ENCODE measurements at regions not wholly inside any gene's neighbourhood (a gene's known extent, or its start where the extent isn't known, plus 50 kb on each side); places are given as distances from the start of the nearest gene placed in this dataset.

DNA sequence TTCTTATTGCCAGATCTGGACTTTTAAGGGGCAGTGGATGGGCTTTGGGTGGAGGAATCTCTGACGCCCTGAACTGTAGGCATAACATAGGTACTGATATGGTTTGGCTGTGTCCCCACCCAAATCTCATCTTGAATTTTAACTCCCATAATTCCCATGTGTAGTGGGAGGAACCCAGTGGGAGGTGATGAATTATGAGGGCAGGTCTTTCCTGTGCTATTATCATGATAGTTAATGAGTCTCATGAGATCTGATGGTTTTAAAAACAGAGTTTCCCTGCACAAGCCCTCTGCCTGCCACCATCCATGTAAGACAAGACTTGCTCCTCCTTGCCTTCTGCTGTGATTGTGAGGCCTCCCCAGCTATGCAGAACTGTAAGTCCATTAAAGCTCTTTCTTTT, 160.0 kb upstream of the CRY1 start:
- no peaks in the 10 kb centered on the region for H3K27me3 ChIP-seq (ENCODE audit: control insufficient read depth in 3 of 3, insufficient read depth in 3 of 3, low read length in 2 of 3)
- H3K27ac ChIP-seq (ENCODE audit: low read depth in 1 of 2, low read length in 1 of 2), result no peak overlapping the region
- peaks cover 0 to 4% (median 0%) of the 10 kb centered on the region in 4 donors for H3K9me3 ChIP-seq (ENCODE audit: control insufficient read depth in 4 of 4, insufficient read depth in 3 of 4, low read length in 3 of 4)
- ATAC-seq (ENCODE audit: insufficient read depth, low FRiP score) (no peak), DNase-seq (no peak)
- no peaks in the 10 kb centered on the region for H3K4me1 ChIP-seq (ENCODE audit: control insufficient read depth in 5 of 5, insufficient read depth in 5 of 5, low read length in 5 of 5)
- H3K4me3 ChIP-seq, result no peak overlapping the region
- no peaks in the 10 kb centered on the region for H3K36me3 ChIP-seq (ENCODE audit: control insufficient read depth in 4 of 4, insufficient read depth in 4 of 4, low read length in 4 of 4)
- TF ChIP-seq, protein P1, sequence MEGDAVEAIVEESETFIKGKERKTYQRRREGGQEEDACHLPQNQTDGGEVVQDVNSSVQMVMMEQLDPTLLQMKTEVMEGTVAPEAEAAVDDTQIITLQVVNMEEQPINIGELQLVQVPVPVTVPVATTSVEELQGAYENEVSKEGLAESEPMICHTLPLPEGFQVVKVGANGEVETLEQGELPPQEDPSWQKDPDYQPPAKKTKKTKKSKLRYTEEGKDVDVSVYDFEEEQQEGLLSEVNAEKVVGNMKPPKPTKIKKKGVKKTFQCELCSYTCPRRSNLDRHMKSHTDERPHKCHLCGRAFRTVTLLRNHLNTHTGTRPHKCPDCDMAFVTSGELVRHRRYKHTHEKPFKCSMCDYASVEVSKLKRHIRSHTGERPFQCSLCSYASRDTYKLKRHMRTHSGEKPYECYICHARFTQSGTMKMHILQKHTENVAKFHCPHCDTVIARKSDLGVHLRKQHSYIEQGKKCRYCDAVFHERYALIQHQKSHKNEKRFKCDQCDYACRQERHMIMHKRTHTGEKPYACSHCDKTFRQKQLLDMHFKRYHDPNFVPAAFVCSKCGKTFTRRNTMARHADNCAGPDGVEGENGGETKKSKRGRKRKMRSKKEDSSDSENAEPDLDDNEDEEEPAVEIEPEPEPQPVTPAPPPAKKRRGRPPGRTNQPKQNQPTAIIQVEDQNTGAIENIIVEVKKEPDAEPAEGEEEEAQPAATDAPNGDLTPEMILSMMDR (IDR thresholded peaks at IDR 0.05; ENCODE audit: control extremely low read depth, extremely low read depth), result no peak
- 82 to 91% methylated on average over 1 of the region's 1 CpG for WGBS, 2 donors
- H3K9ac ChIP-seq (ENCODE audit: insufficient read depth in 1 of 2, low read length in 2 of 2), result no peak overlapping the region

DNA sequence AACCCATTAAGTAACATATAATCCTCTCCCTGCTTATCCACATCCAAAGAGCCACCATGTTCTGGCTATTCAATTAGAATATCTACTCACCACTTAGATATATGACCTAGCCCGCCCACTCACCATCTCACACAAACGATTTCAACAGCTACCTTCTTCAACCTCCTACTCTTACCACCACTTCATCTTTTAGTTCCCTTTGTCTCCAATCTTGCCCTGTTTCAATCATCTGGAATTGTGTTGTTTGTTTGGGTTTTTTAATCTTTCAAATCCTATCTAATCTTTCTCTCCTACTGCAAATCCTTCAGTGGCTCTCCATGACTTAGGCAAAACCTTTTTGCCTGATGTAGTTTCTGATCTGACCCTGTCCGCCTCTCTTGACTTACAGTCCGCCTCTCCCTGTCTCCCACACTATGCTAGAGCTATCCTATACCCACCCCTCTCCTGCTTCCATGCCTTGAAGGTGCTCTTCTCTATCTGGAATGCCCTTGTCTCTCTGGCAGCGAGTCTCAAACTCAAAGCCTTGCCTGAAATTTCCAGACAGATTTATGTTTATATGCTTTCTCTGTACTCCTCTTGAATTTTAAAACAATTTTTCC, 161.0 kb upstream of the CRY1 start:
- Histone ChIP-seq H3K9me3 (ENCODE audit: control insufficient read depth in 4 of 4, insufficient read depth in 3 of 4, low read length in 3 of 4) (peaks cover 0 to 2% (median 0%) of the 10 kb centered on the region in 4 donors), H3K4me1 (ENCODE audit: control insufficient read depth in 5 of 5, insufficient read depth in 5 of 5, low read length in 5 of 5) (no peaks in the 10 kb centered on the region), H3K36me3 (ENCODE audit: control insufficient read depth in 4 of 4, insufficient read depth in 4 of 4, low read length in 4 of 4) (no peaks in the 10 kb centered on the region), H3K9ac (ENCODE audit: insufficient read depth in 1 of 2, low read length in 2 of 2) (no peak overlapping the region), H3K4me3 (no peak overlapping the region), H3K27me3 (ENCODE audit: control insufficient read depth in 3 of 3, insufficient read depth in 3 of 3, low read length in 2 of 3) (no peaks in the 10 kb centered on the region), H3K27ac (ENCODE audit: low read depth in 1 of 2, low read length in 1 of 2) (no peak overlapping the region)
- 72 to 78% methylated on average over 5 of the region's 5 CpGs for WGBS, 2 donors
- ATAC-seq (ENCODE audit: insufficient read depth, low FRiP score) (no peak), DNase-seq (no peak)
- TF ChIP-seq, protein P1 (IDR thresholded peaks at IDR 0.05; ENCODE audit: control extremely low read depth, extremely low read depth), result no peak

DNA sequence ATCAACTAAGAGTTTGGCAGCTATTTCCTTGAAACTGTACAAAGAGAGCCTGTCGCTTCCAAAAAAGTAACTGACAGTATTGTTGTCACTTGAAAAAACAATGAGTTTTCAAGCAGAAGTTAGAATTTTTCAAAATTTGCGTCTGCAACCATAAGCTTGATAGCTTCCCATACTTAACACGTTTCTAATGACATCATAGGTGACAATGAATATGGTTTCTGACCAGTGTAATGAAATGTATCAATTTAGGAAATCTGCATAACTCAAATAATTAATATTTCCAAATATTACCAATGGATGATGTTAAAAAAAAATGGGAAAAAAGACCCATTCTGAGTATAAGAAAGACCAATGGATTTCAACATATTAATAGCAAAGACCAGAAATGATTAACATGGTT, 165.4 kb upstream of the CRY1 start:
- no peaks in the 10 kb centered on the region for H3K4me1 ChIP-seq (ENCODE audit: control insufficient read depth in 5 of 5, insufficient read depth in 5 of 5, low read length in 5 of 5)
- no peak for DNase-seq
- no peaks in the 10 kb centered on the region for H3K27me3 ChIP-seq (ENCODE audit: control insufficient read depth in 3 of 3, insufficient read depth in 3 of 3, low read length in 2 of 3)
- TF ChIP-seq, protein P1 (IDR thresholded peaks at IDR 0.05; ENCODE audit: control extremely low read depth, extremely low read depth), result no peak
- no peak overlapping the region for H3K4me3 ChIP-seq
- no peak overlapping the region for H3K9ac ChIP-seq (ENCODE audit: insufficient read depth in 1 of 2, low read length in 2 of 2)
- WGBS, 2 donors, result 83 to 86% methylated on average over 3 of the region's 3 CpGs
- no peaks in the 10 kb centered on the region for H3K9me3 ChIP-seq (ENCODE audit: control insufficient read depth in 4 of 4, insufficient read depth in 3 of 4, low read length in 3 of 4)
- no peak for ATAC-seq (ENCODE audit: insufficient read depth, low FRiP score)
- H3K27ac ChIP-seq (ENCODE audit: low read depth in 1 of 2, low read length in 1 of 2), result no peak overlapping the region
- no peaks in the 10 kb centered on the region for H3K36me3 ChIP-seq (ENCODE audit: control insufficient read depth in 4 of 4, insufficient read depth in 4 of 4, low read length in 4 of 4)

DNA sequence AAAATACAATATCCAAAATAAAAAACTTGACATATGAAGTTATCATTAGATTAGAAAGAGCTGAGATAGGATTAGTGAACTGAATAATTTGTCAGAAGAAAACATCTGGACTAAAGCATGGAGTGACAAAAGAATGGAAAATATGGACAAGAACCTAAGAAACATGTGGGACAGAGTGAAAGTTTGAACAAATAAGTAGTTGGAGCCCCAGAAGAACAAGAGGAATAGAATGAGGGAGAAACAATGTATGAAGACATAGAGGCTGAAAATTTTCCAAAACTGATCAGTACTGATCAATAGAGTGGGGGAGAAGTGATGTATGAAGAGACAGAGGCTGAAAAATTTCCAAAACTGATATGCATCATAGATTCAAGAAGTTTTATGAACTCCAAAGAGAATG, 170.6 kb upstream of the CRY1 start:
- Histone ChIP-seq H3K4me3 (no peak overlapping the region), H3K9me3 (ENCODE audit: control insufficient read depth in 4 of 4, insufficient read depth in 3 of 4, low read length in 3 of 4) (no peaks in the 10 kb centered on the region), H3K27me3 (ENCODE audit: control insufficient read depth in 3 of 3, insufficient read depth in 3 of 3, low read length in 2 of 3) (no peaks in the 10 kb centered on the region), H3K4me1 (ENCODE audit: control insufficient read depth in 5 of 5, insufficient read depth in 5 of 5, low read length in 5 of 5) (no peaks in the 10 kb centered on the region), H3K36me3 (ENCODE audit: control insufficient read depth in 4 of 4, insufficient read depth in 4 of 4, low read length in 4 of 4) (no peaks in the 10 kb centered on the region), H3K9ac (ENCODE audit: insufficient read depth in 1 of 2, low read length in 2 of 2) (no peak overlapping the region), H3K27ac (ENCODE audit: low read depth in 1 of 2, low read length in 1 of 2) (no peak overlapping the region)
- TF ChIP-seq, protein P1 (IDR thresholded peaks at IDR 0.05; ENCODE audit: control extremely low read depth, extremely low read depth), result no peak
- ATAC-seq (ENCODE audit: insufficient read depth, low FRiP score) (no peak), DNase-seq (no peak)

Data from lung (tissue), 11 donors.